ENCODE measurements at regions not wholly inside any gene's neighbourhood (a gene's known extent, or its start where the extent isn't known, plus 50 kb on each side); places are given as distances from the start of the nearest gene placed in this dataset.

DNA sequence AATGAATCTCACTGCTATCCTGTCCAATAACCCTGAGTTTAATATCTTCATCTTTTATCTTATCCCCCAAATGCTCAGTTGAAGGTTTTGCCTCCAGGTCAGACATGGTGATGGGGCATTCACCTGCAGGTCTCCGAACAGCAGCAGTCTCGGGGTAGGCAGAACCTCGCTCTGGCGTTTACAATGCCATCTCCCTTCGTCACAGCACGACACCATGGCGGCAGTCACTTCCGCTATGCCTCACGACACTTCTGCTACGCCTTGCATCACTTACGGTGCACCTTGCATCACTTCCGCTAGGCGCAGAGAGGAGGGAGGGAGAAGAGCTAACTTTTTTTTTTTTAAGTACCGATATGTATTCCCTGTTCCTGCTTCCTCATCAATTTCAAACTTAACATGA lies 194.9 kb downstream of the BCAS1 start:
- TF ChIP-seq POLR2AphosphoS5 (IDR thresholded peaks at IDR 0.05): no peak
- TF ChIP-seq, protein P1, sequence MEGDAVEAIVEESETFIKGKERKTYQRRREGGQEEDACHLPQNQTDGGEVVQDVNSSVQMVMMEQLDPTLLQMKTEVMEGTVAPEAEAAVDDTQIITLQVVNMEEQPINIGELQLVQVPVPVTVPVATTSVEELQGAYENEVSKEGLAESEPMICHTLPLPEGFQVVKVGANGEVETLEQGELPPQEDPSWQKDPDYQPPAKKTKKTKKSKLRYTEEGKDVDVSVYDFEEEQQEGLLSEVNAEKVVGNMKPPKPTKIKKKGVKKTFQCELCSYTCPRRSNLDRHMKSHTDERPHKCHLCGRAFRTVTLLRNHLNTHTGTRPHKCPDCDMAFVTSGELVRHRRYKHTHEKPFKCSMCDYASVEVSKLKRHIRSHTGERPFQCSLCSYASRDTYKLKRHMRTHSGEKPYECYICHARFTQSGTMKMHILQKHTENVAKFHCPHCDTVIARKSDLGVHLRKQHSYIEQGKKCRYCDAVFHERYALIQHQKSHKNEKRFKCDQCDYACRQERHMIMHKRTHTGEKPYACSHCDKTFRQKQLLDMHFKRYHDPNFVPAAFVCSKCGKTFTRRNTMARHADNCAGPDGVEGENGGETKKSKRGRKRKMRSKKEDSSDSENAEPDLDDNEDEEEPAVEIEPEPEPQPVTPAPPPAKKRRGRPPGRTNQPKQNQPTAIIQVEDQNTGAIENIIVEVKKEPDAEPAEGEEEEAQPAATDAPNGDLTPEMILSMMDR (IDR thresholded peaks at IDR 0.05): no peak
- no peak for TF ChIP-seq POLR2A (IDR thresholded peaks at IDR 0.05)

Measured in breast epithelium (tissue), 3 donors.